ENCODE measurements at regions not wholly inside any gene's neighbourhood (a gene's known extent, or its start where the extent isn't known, plus 50 kb on each side); places are given as distances from the start of the nearest gene placed in this dataset.

DNA sequence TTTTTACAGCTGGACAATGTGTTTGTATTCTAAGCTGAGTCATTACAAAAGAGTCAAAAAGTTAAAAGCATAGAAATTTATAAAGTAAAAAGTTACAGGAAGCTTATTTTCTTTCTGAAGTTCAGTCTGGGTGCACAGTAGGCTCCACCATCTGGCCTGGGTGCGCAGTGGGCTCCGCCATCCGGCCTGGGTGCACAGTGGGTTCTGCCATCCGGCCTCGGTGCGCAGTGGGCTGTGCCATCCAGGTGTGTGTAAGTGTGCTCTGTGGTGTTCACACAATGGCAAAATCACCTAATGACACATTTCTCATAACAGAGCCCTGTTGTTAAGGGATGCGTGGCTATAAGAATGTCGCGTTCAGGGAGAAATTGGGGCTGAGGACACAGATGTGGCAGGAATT lies 195.5 kb downstream of the ANKRD30B start:
- TF ChIP-seq, protein P1, sequence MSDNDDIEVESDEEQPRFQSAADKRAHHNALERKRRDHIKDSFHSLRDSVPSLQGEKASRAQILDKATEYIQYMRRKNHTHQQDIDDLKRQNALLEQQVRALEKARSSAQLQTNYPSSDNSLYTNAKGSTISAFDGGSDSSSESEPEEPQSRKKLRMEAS (IDR thresholded peaks at IDR 0.05; ENCODE audit: low read depth, low read length): no peak
- TF ChIP-seq POLR2A (IDR thresholded peaks at IDR 0.05; ENCODE audit: extremely low read depth, insufficient read length): no peak

All from NB4 (cell line).